DOHH2 (cell line): ENCODE measurements at regions not wholly inside any gene's neighbourhood (a gene's known extent, or its start where the extent isn't known, plus 50 kb on each side); places are given as distances from the start of the nearest gene placed in this dataset.
"Not testable (repeated sequence)": the region's sequence is repeated elsewhere in the genome, so short reads cannot be mapped to it uniquely, and the experiment has no call there.

ENCODE experiments used
- H3F3A ChIP-seq: fragments of 200-600 bp; sonication (generic), shearing (Covaris generic); 2 replicates; pipeline ENCODE4 v1.6.0; 2016; ENCODE audit warnings: antibody characterized with exemption, mild to moderate bottlenecking; ENCODE audit not compliant: control insufficient read depth, insufficient read depth
- H3K27ac ChIP-seq: fragments of 200-600 bp; sonication (generic); 2 replicates; pipeline ENCODE4 v1.5.1; 2014; ENCODE audit warnings: low read depth, mild to moderate bottlenecking, low read length, moderate library complexity
- H3K27me3 ChIP-seq: fragments of 200-600 bp; sonication (generic); 2 replicates; pipeline ENCODE4 v1.6.1; 2014; ENCODE audit warnings: mild to moderate bottlenecking, low read length, mixed read lengths; ENCODE audit not compliant: control insufficient read depth
- H3K36me3 ChIP-seq: fragments of 200-600 bp; sonication (generic); 2 replicates; pipeline ENCODE4 v1.6.1; 2014; ENCODE audit warnings: mild to moderate bottlenecking, low read length, moderate library complexity, mixed read lengths; ENCODE audit not compliant: control insufficient read depth
- H3K4me1 ChIP-seq: fragments of 200-600 bp; sonication (generic); 2 replicates; pipeline ENCODE4 v1.6.1; 2014; ENCODE audit warnings: mild to moderate bottlenecking, low read length, mixed read lengths; ENCODE audit not compliant: control insufficient read depth
- H3K4me2 ChIP-seq: fragments of 200-600 bp; sonication (generic); 2 replicates; pipeline ENCODE4 v1.6.0; 2014; ENCODE audit warnings: mild to moderate bottlenecking, low read length, moderate library complexity
- H3K4me3 ChIP-seq: fragments of 200-600 bp; sonication (generic); 2 replicates; pipeline ENCODE4 v1.5.1; 2014; ENCODE audit warnings: mild to moderate bottlenecking, low read length, mixed read lengths
- H3K79me2 ChIP-seq: fragments of 200-600 bp; sonication (generic); 2 replicates; pipeline ENCODE4 v1.6.1; 2014; ENCODE audit warnings: mild to moderate bottlenecking, low read length, mixed read lengths; ENCODE audit not compliant: control insufficient read depth
- H3K9me2 ChIP-seq: fragments of 200-600 bp; sonication (generic); replicated peaks from 2 replicates; pipeline ENCODE4 v1.6.1; 2014; ENCODE audit warnings: mild to moderate bottlenecking, low read length, mixed read lengths; ENCODE audit not compliant: control insufficient read depth
- H3K9me3 ChIP-seq: fragments of 200-600 bp; sonication (generic); 2 replicates; pipeline ENCODE4 v1.6.1; 2014; ENCODE audit warnings: antibody characterized with exemption, low read length, mixed read lengths; ENCODE audit not compliant: control insufficient read depth, insufficient read depth
- H4K20me1 ChIP-seq: fragments of 200-600 bp; sonication (generic); 2 replicates; pipeline ENCODE4 v1.6.0; 2014; ENCODE audit warnings: low read depth, mild to moderate bottlenecking, antibody characterized with exemption, low read length, moderate library complexity; ENCODE audit not compliant: control insufficient read depth, insufficient read depth
- CTCF ChIP-seq: fragments of 200-600 bp; sonication (generic); IDR thresholded peaks from one replicate; pipeline ENCODE4 v1.5.1; 2014; ENCODE audit warnings: antibody characterized with exemption, mild to moderate bottlenecking, low read depth, low read length; ENCODE audit not compliant: poor library complexity, severe bottlenecking
- EZH2phosphoT487 ChIP-seq: fragments of 200-600 bp; sonication (generic); IDR thresholded peaks from 2 replicates; pipeline ENCODE4 v1.6.1; 2017; ENCODE audit warnings: borderline replicate concordance, mild to moderate bottlenecking, antibody characterized with exemption, low read length, moderate library complexity, mixed read lengths

GRCh38 chr17:13154930-13155329 is 137.1 kb upstream of the ELAC2 start:
- Histone ChIP-seq H3K79me2 (no peaks in the 10 kb centered on the region), H3K4me1 (no peaks in the 10 kb centered on the region), H3K9me3 (no peaks in the 10 kb centered on the region), H4K20me1 (no peaks in the 10 kb centered on the region), H3K36me3 (no peaks in the 10 kb centered on the region), H3K4me2 (no peak overlapping the region), H3F3A (no peaks in the 10 kb centered on the region), H3K9me2 (no peaks in the 10 kb centered on the region), H3K4me3 (no peak overlapping the region), H3K27ac (no peak overlapping the region), H3K27me3 (no peaks in the 10 kb centered on the region)
- TF ChIP-seq CTCF, result no peak
- TF ChIP-seq EZH2phosphoT487, result no peak

GRCh38 chr17:13154398-13154797 is 136.6 kb upstream of the ELAC2 start:
- H3K4me3 ChIP-seq, result no peak overlapping the region
- H3K4me2 ChIP-seq, result no peak overlapping the region
- TF ChIP-seq CTCF, result no peak
- TF ChIP-seq EZH2phosphoT487, result no peak
- no peaks in the 10 kb centered on the region for H3K36me3 ChIP-seq
- no peak overlapping the region for H3K27ac ChIP-seq
- H3K9me2 ChIP-seq, result no peaks in the 10 kb centered on the region
- no peaks in the 10 kb centered on the region for H3K9me3 ChIP-seq
- H3K27me3 ChIP-seq, result no peaks in the 10 kb centered on the region
- H3K4me1 ChIP-seq, result no peaks in the 10 kb centered on the region
- H3K79me2 ChIP-seq, result no peaks in the 10 kb centered on the region
- no peaks in the 10 kb centered on the region for H3F3A ChIP-seq
- H4K20me1 ChIP-seq, result no peaks in the 10 kb centered on the region

DNA sequence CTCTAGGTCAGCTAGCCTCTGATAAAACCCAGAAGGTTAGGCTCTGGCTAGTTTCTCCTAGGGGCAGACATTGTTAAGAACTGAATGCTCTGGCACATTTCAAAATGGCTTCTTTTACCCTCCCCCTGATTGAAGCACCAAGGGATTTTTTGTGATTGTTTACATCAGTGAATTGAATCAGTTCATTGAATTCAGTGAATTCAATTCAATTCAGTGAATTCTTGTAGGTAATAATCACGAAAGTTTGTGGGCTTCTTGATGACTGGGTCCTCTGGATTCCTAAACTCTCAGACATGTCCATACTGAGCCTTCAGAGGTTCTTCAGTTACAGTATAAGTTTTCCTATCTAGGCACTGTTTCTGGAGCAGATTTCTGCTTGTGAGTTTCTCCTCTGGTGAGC is 135.2 kb upstream of the ELAC2 start:
- Histone ChIP-seq H3K4me1 (no peaks in the 10 kb centered on the region), H3F3A (no peaks in the 10 kb centered on the region), H3K9me2 (no peaks in the 10 kb centered on the region), H3K27ac (no peak overlapping the region), H3K36me3 (no peaks in the 10 kb centered on the region), H3K79me2 (no peaks in the 10 kb centered on the region), H3K4me3 (no peak overlapping the region), H3K9me3 (no peaks in the 10 kb centered on the region), H4K20me1 (no peaks in the 10 kb centered on the region), H3K27me3 (no peaks in the 10 kb centered on the region), H3K4me2 (no peak overlapping the region)
- TF ChIP-seq EZH2phosphoT487 (no peak), CTCF (no peak)

DNA sequence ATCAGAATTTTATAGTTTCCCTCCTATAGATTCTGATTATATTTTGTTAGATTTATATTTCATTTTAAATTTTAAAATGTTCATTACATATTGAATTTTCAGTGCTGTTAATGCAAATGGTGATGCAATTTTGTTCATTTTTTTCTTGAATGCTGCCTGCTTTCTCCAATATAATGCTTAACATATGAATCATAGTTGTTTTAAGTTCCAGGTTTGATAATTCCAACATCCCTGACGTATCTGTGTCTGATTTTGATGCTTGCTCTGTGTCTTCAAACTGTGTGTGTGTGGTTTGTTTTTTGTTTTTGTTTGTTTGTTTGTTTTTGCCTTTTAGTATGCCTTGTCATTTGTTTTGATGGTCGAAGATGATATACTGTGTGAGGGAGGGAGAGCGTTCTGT is 134.7 kb upstream of the ELAC2 start:
- no peaks in the 10 kb centered on the region for H3K9me3 ChIP-seq
- H3K79me2 ChIP-seq, result no peaks in the 10 kb centered on the region
- no peaks in the 10 kb centered on the region for H3K9me2 ChIP-seq

GRCh38 chr17:13150738-13151137 is 132.9 kb upstream of the ELAC2 start:
- not testable (repeated sequence) for H3K9me3 ChIP-seq, H4K20me1 ChIP-seq, H3F3A ChIP-seq, H3K27ac ChIP-seq, H3K4me1 ChIP-seq, H3K27me3 ChIP-seq, H3K4me2 ChIP-seq, H3K36me3 ChIP-seq, H3K4me3 ChIP-seq, H3K9me2 ChIP-seq, H3K79me2 ChIP-seq

More for the DNA sequence above, 134.7 kb upstream of the ELAC2 start:
- H3K36me3 ChIP-seq, result no peaks in the 10 kb centered on the region
- H4K20me1 ChIP-seq, result no peaks in the 10 kb centered on the region
- H3K27ac ChIP-seq, result no peak overlapping the region
- H3K4me2 ChIP-seq, result no peak overlapping the region
- H3F3A ChIP-seq, result no peaks in the 10 kb centered on the region
- no peak overlapping the region for H3K4me3 ChIP-seq
- H3K4me1 ChIP-seq, result no peaks in the 10 kb centered on the region
- H3K27me3 ChIP-seq, result no peaks in the 10 kb centered on the region
- no peak for TF ChIP-seq EZH2phosphoT487
- no peak for TF ChIP-seq CTCF
